Fibroblast of skin of left quadriceps (primary cell): ENCODE measurements at regions not wholly inside any gene's neighbourhood (a gene's known extent, or its start where the extent isn't known, plus 50 kb on each side); places are given as distances from the start of the nearest gene placed in this dataset.
"Not testable (repeated sequence)": the region's sequence is repeated elsewhere in the genome, so short reads cannot be mapped to it uniquely, and the experiment has no call there.

Experiments
- DNase-seq, 2 experiments: peaks; one replicate each; pipeline ENCODE4 v3.0.0-alpha.2; 2013; ENCODE audit warnings: low read depth in 2 of 2

- no peak for DNase-seq
Observed at GRCh38 chr16:8062677-8063076, 527.6 kb downstream of the TMEM114 start.

GRCh38 chr16:8055761-8056160 lies 534.5 kb downstream of the TMEM114 start:
- no peak for DNase-seq

GRCh38 chr16:8053437-8053836 lies 536.9 kb downstream of the TMEM114 start:
- no peak for DNase-seq

- no peak for DNase-seq
Observed at GRCh38 chr16:8048433-8048832, 541.9 kb downstream of the TMEM114 start.

- no peak for DNase-seq
Observed at GRCh38 chr16:8047736-8048135, 542.6 kb downstream of the TMEM114 start.

- DNase-seq = no peak
Observed at GRCh38 chr16:8044796-8045195, 545.5 kb downstream of the TMEM114 start.

GRCh38 chr16:8032406-8032805 lies 557.9 kb downstream of the TMEM114 start:
- DNase-seq = no peak

- not testable (repeated sequence) for DNase-seq
Observed at GRCh38 chr16:8030004-8030403, 560.3 kb downstream of the TMEM114 start.

- no peak for DNase-seq
Observed at GRCh38 chr16:8026450-8026849, 563.9 kb downstream of the TMEM114 start.

GRCh38 chr16:8023326-8023725 lies 567.0 kb downstream of the TMEM114 start:
- DNase-seq = no peak

GRCh38 chr16:8005096-8005860 lies 585.0 kb downstream of the TMEM114 start:
- no peak for DNase-seq

GRCh38 chr16:7998789-7999453 lies 591.4 kb downstream of the TMEM114 start:
- no peak for DNase-seq

GRCh38 chr16:7997966-7998365 lies 592.3 kb downstream of the TMEM114 start:
- DNase-seq = no peak

- no peak for DNase-seq
Observed at GRCh38 chr16:7992616-7993015, 597.7 kb downstream of the TMEM114 start.

- no peak for DNase-seq
Observed at GRCh38 chr16:7990626-7991260, 599.6 kb downstream of the TMEM114 start.

GRCh38 chr16:7983676-7984075 lies 606.6 kb downstream of the TMEM114 start:
- DNase-seq = no peak

GRCh38 chr16:7980133-7980483 lies 610.2 kb downstream of the TMEM114 start:
- DNase-seq = no peak

- no peak for DNase-seq
Observed at GRCh38 chr16:7979448-7980132, 610.7 kb downstream of the TMEM114 start.

GRCh38 chr16:7976563-7976962 lies 613.7 kb downstream of the TMEM114 start:
- no peak for DNase-seq

- no peak for DNase-seq
Observed at GRCh38 chr16:7976125-7976524, 614.2 kb downstream of the TMEM114 start.

GRCh38 chr16:7967996-7968509 lies 622.3 kb downstream of the TMEM114 start:
- no peak for DNase-seq

GRCh38 chr16:7964744-7965143 lies 625.6 kb downstream of the TMEM114 start:
- peak; percentile 10 to 13 for DNase-seq
